Thyroid gland (tissue), 4 donors: ENCODE measurements at regions not wholly inside any gene's neighbourhood (a gene's known extent, or its start where the extent isn't known, plus 50 kb on each side); places are given as distances from the start of the nearest gene placed in this dataset.

Experiments
- POLR2A ChIP-seq, 2 donors: fragments of 450-650 bp; IDR thresholded peaks; one replicate each; pipeline ENCODE4 v1.6.1; 2017; ENCODE audit warnings: antibody characterized with exemption in 2 of 2, mild to moderate bottlenecking in 2 of 2, moderate library complexity in 1 of 2
- TF ChIP-seq, protein P1 (sequence below), 6 experiments: fragments of 200-600 bp in 3 of 6; fragments of 450-650 bp in 3 of 6; sonication (generic) in 3 of 6; IDR thresholded peaks; one replicate each; pipeline ENCODE4 v1.5.1; 2016 to 2019; ENCODE audit warnings: antibody characterized with exemption in 6 of 6, mild to moderate bottlenecking in 2 of 6, inconsistent platforms in 1 of 6, moderate library complexity in 1 of 6

DNA sequence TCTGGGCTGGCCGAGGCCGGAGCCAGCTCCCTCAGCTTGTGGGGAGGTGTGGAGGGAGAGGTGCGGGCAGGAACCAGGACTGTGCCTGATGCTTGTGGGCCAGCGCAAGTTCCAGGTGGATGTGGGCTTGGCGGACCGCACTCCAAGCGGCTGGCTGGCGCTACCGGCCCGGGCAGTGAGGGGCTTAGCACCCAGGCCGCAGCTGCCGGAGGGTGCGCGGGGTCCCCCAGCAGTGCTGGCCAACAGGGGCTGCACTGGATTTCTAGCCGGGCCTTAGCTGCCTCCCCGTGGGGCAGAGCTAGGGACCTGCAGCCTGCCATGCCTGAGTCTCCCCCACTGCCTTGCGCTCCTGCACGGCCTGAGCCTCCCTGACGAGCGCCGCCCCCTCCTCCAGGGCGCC is 242.8 kb downstream of the CCSER2 start:
- TF ChIP-seq, protein P1, sequence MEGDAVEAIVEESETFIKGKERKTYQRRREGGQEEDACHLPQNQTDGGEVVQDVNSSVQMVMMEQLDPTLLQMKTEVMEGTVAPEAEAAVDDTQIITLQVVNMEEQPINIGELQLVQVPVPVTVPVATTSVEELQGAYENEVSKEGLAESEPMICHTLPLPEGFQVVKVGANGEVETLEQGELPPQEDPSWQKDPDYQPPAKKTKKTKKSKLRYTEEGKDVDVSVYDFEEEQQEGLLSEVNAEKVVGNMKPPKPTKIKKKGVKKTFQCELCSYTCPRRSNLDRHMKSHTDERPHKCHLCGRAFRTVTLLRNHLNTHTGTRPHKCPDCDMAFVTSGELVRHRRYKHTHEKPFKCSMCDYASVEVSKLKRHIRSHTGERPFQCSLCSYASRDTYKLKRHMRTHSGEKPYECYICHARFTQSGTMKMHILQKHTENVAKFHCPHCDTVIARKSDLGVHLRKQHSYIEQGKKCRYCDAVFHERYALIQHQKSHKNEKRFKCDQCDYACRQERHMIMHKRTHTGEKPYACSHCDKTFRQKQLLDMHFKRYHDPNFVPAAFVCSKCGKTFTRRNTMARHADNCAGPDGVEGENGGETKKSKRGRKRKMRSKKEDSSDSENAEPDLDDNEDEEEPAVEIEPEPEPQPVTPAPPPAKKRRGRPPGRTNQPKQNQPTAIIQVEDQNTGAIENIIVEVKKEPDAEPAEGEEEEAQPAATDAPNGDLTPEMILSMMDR (IDR thresholded peaks at IDR 0.05) = no peak
- no peak for TF ChIP-seq POLR2A (IDR thresholded peaks at IDR 0.05)
